K562 (cell line): ENCODE measurements at regions not wholly inside any gene's neighbourhood (a gene's known extent, or its start where the extent isn't known, plus 50 kb on each side); places are given as distances from the start of the nearest gene placed in this dataset.

Experiments used
- ATAC-seq: fragments of 200-7000 bp; cut with Tn5 transposase; 3 replicates; pipeline ENCODE4 v1.9.1; 2020; ENCODE audit warnings: moderate library complexity
- BruUV-seq: library from RNA; stranded (reverse); fragments of 400-500 nt; replicated peaks from 2 replicates; lab custom pipeline; 2021; lab: Mats Ljungman, UMichigan
- CTCF ChIA-PET: fragments of 300-600 bp; formaldehyde crosslinking; extraction: SDS; loops from one replicate; lab custom pipeline; 2021; ENCODE audit warnings: low intra/inter-chr PET ratio; lab: Yijun Ruan, JAX
- POLR2A ChIA-PET: fragments of 300-600, 350-650 bp; sonication (Branson Sonifier 250); formaldehyde crosslinking; extraction: SDS; loops from one replicate; lab custom pipeline; 2021; ENCODE audit warnings: antibody characterized with exemption, inconsistent platforms; lab: Yijun Ruan, JAX
- DNase-seq, 4 experiments: peaks; one replicate each; pipeline versions ENCODE4 v3.0.0 to v3.0.0-alpha.2; 2011 to 2018; ENCODE audit warnings: low spot score in 3 of 4, mixed read lengths in 3 of 4; ENCODE audit errors: extremely low read depth in 1 of 4
- FAIRE-seq: peaks from 2 replicates; lab custom pipeline; 2011; peaks lifted over from hg19 to GRCh38; lab: Jason Lieb, UNC
- H2AFZ ChIP-seq: 2 replicates; pipeline ENCODE4 v1.6.0; 2011; ENCODE audit warnings: low read depth, low read length, control low read depth, inconsistent platforms
- H3K27ac ChIP-seq: fragments of 200-600 bp; 3 replicates; pipeline ENCODE4 v1.8.0; 2011; ENCODE audit warnings: low read depth, mild to moderate bottlenecking, control low read depth, inconsistent platforms, low read length, moderate library complexity, mixed read lengths; ENCODE audit errors: extremely low read depth
- H3K27me3 ChIP-seq, 2 experiments: fragments of 300-600 bp in 1 of 2; 2 replicates in 1 of 2; 3 replicates in 1 of 2; pipeline versions ENCODE4 v1.6.0 to v1.8.0; 2011; ENCODE audit warnings: inconsistent platforms in 2 of 2, low read length in 2 of 2, mild to moderate bottlenecking in 1 of 2, mixed read lengths in 1 of 2, moderate library complexity in 1 of 2; ENCODE audit not compliant: control insufficient read depth in 2 of 2, insufficient read depth in 2 of 2
- H3K36me3 ChIP-seq: fragments of 300-600 bp; 3 replicates; pipeline ENCODE4 v1.8.0; 2011; ENCODE audit warnings: mild to moderate bottlenecking, low read length, inconsistent platforms; ENCODE audit not compliant: control insufficient read depth, insufficient read depth
- H3K4me1 ChIP-seq, 2 experiments: fragments of 200-600 bp in 1 of 2; replicated peaks in 1 of 2; 2 replicates in 1 of 2; 3 replicates in 1 of 2; pipeline versions ENCODE4 v1.5.1 to v1.8.0; 2011; ENCODE audit warnings: inconsistent platforms in 2 of 2, low read length in 2 of 2, mild to moderate bottlenecking in 1 of 2, mixed read lengths in 1 of 2, moderate library complexity in 1 of 2; ENCODE audit not compliant: control insufficient read depth in 2 of 2, insufficient read depth in 2 of 2
- H3K4me2 ChIP-seq: 2 replicates; pipeline ENCODE4 v1.6.1; 2011; ENCODE audit warnings: low read length, control low read depth, inconsistent platforms, mixed read lengths; ENCODE audit not compliant: insufficient read depth
- H3K4me3 ChIP-seq: fragments of 200-600 bp; sonication (generic), shearing (Covaris generic); 2 replicates; pipeline ENCODE4 v1.5.1; 2016; ENCODE audit warnings: control low read depth, inconsistent platforms
- H3K79me2 ChIP-seq: fragments of 200-600 bp; 3 replicates; pipeline ENCODE4 v1.8.0; 2011; ENCODE audit warnings: low read length, inconsistent platforms; ENCODE audit not compliant: control insufficient read depth, insufficient read depth
- H3K9ac ChIP-seq, 2 experiments: 2 replicates each; pipeline versions ENCODE4 v1.6.0 to v1.6.1; 2011; ENCODE audit warnings: low read depth in 2 of 2, low read length in 2 of 2, control low read depth in 1 of 2, inconsistent platforms in 1 of 2, mild to moderate bottlenecking in 1 of 2, mixed read lengths in 1 of 2; ENCODE audit not compliant: insufficient read depth in 1 of 2
- H3K9me1 ChIP-seq: one replicate; pipeline ENCODE4 v1.6.0; 2011; ENCODE audit warnings: inconsistent platforms, mild to moderate bottlenecking, low read length, moderate library complexity; ENCODE audit not compliant: control insufficient read depth, insufficient read depth
- H3K9me3 ChIP-seq: replicated peaks from 2 replicates; pipeline ENCODE4 v1.5.1; 2011; ENCODE audit warnings: low read depth, low read length, inconsistent platforms; ENCODE audit not compliant: control insufficient read depth, insufficient read depth
- H4K20me1 ChIP-seq: replicated peaks from 2 replicates; pipeline ENCODE4 v1.6.1; 2011; ENCODE audit warnings: low read length, inconsistent platforms, mixed read lengths; ENCODE audit not compliant: control insufficient read depth, insufficient read depth
- ATF3 ChIP-seq, 2 experiments: fragments of 450-650 bp in 1 of 2; sonication (generic) in 1 of 2; formaldehyde crosslinking in 1 of 2; IDR thresholded peaks in 1 of 2; conservative IDR thresholded peaks in 1 of 2; 2 replicates each; pipeline versions ENCODE4 v1.6.1 to v1.8.1; 2016 to 2023; ENCODE audit warnings: mild to moderate bottlenecking in 2 of 2, moderate library complexity in 2 of 2, inconsistent platforms in 1 of 2, missing genetic modification reagents in 1 of 2
- ATF6 ChIP-seq: sonication (generic); formaldehyde crosslinking; IDR thresholded peaks from 2 replicates; pipeline ENCODE4 v1.4.0; 2020; ENCODE audit warnings: mild to moderate bottlenecking, missing genetic modification reagents
- ATF7 ChIP-seq: fragments of 450-650 bp; IDR thresholded peaks from 2 replicates; pipeline ENCODE4 v1.7.1; 2014; ENCODE audit warnings: mild to moderate bottlenecking, moderate library complexity
- CUX1 ChIP-seq: fragments of 200-800 bp; sonication (Bioruptor generic); IDR thresholded peaks from 2 replicates; pipeline ENCODE4 v1.6.1; 2016; ENCODE audit warnings: missing genetic modification characterization, missing compliant biosample characterization
- ETV5 ChIP-seq: sonication (generic); formaldehyde crosslinking; IDR thresholded peaks from 2 replicates; pipeline ENCODE4 v1.4.0; 2020; ENCODE audit warnings: low read depth, mild to moderate bottlenecking, missing genetic modification reagents
- GATAD2B ChIP-seq: fragments of 450-650 bp; IDR thresholded peaks from 2 replicates; pipeline ENCODE4 v1.6.1; 2017; ENCODE audit warnings: mild to moderate bottlenecking, borderline replicate concordance
- HNRNPH1 ChIP-seq: fragments of 200-400 bp; formaldehyde crosslinking; optimal IDR thresholded peaks from 2 replicates; pipeline ENCODE3; 2017; ENCODE audit warnings: low read depth, mild to moderate bottlenecking, low read length, moderate library complexity
- NUFIP1 ChIP-seq: fragments of 450-650 bp; IDR thresholded peaks from 2 replicates; pipeline ENCODE4 v1.6.1; 2018; ENCODE audit not compliant: partially characterized antibody
- ZFP91 ChIP-seq: sonication (generic); formaldehyde crosslinking; IDR thresholded peaks from 2 replicates; pipeline ENCODE4 v1.8.0; 2022; ENCODE audit warnings: mild to moderate bottlenecking, missing genetic modification reagents
- ZNF639 ChIP-seq, 2 experiments: fragments of 200-800 bp in 1 of 2; sonication (Bioruptor generic) in 1 of 2; sonication (generic) in 1 of 2; formaldehyde crosslinking in 1 of 2; IDR thresholded peaks in 1 of 2; conservative IDR thresholded peaks in 1 of 2; 2 replicates each; pipeline versions ENCODE4 v1.5.0 to v1.6.1; 2016 to 2020; ENCODE audit warnings: missing compliant biosample characterization in 1 of 2, missing genetic modification characterization in 1 of 2, missing genetic modification reagents in 1 of 2
- WGBS: fragments of 100-300 bp; shearing (Covaris generic); methylation state at CpG from one replicate; pipeline ENCODE4 v1.1.6; 2016; ENCODE audit warnings: low coverage, mixed read lengths; ENCODE audit not compliant: insufficient coverage; ENCODE audit errors: missing lambda C conversion rate; 5-methylcytosine and 5-hydroxymethylcytosine counted together
- in situ Hi-C: fragments of 300-500 bp; cut with MboI; formaldehyde crosslinking; loops from 4 replicates; pipeline ENCODE4 v1.15.0; 2018; ENCODE audit warnings: inconsistent platforms, mixed read lengths
- intact Hi-C: fragments of 100-400 bp; cut with micrococcal nuclease; formaldehyde crosslinking; loops from 2 replicates; pipeline ENCODE4 v1.14.2; 2022

- in situ Hi-C loops (no loop called here), intact Hi-C loops (no loop called here)
- Histone ChIP-seq H3K27me3 (no peaks in the 10 kb centered on the region), H3K9me1 (no peaks in the 10 kb centered on the region), H3K36me3 (no peaks in the 10 kb centered on the region), H3K9me3 (no peaks in the 10 kb centered on the region), H3K27ac (no peak overlapping the region), H2AFZ (no peak overlapping the region), H3K9ac (no peak overlapping the region), H3K4me1 (no peaks in the 10 kb centered on the region), H3K4me3 (no peak overlapping the region), H3K79me2 (no peaks in the 10 kb centered on the region), H4K20me1 (no peaks in the 10 kb centered on the region), H3K4me2 (no peak overlapping the region)
- FAIRE-seq (no peak), ATAC-seq (no peak), DNase-seq (no peak)
- whole genome bisulfite sequencing, result 9% methylated on average over 1 of the region's 1 CpG
- CTCF ChIA-PET, result no interaction called here
- BruUV-seq, result no TSS peak
- POLR2A ChIA-PET, result no interaction called here
- TF ChIP-seq ETV5 (CRISPR knock-in tag), result no peak
- no peak for TF ChIP-seq GATAD2B
- no peak for TF ChIP-seq NUFIP1
- no peak for TF ChIP-seq ZFP91 (CRISPR knock-in tag)
- TF ChIP-seq ATF6 (CRISPR knock-in tag), result no peak
- no peak for TF ChIP-seq ATF3 (IDR thresholded peaks at IDR 0.05)
- TF ChIP-seq ATF3 (CRISPR knock-in tag; conservative IDR thresholded peaks at IDR 0.05), result no peak
- TF ChIP-seq CUX1 (CRISPR knock-in tag), result no peak
- no peak for TF ChIP-seq HNRNPH1
- TF ChIP-seq ZNF639 (CRISPR knock-in tag; conservative IDR thresholded peaks at IDR 0.05 in 1 of 2, IDR thresholded peaks at IDR 0.05 in 1 of 2), result no peak
- no peak for TF ChIP-seq ATF7
Measured at GRCh38 chr2:66790651-66791181, 355.8 kb downstream of the MEIS1 start.
